ENCODE measurements at regions not wholly inside any gene's neighbourhood (a gene's known extent, or its start where the extent isn't known, plus 50 kb on each side); places are given as distances from the start of the nearest gene placed in this dataset.

DNA sequence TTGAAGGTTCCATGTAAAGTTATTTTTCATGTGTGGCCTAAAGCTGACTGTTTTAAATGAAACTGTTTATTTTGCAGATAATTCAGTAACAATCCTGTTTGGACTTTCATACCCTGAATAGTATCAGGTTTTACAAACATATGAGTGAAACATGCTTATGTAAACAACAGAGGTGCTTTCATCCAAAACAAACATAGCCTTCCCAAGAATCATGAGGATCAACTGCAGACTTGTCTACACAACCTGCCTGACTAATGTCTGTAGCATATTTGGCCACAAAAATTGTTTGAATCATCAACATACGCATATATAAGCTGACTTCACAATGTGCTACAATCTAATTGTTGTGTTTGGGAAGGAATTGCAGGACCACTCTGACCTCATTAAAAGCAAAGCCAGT lies 190.4 kb downstream of the DIPK2A start:
- TF ChIP-seq POLR2A (IDR thresholded peaks at IDR 0.05; ENCODE audit: low read depth, low read length) (no peak), POLR2AphosphoS5 (IDR thresholded peaks at IDR 0.05; ENCODE audit: low read depth, low read length) (no peak), TAF1 (IDR thresholded peaks at IDR 0.05; ENCODE audit: borderline replicate concordance, low read depth, low read length) (no peak)
